ENCODE measurements at regions not wholly inside any gene's neighbourhood (a gene's known extent, or its start where the extent isn't known, plus 50 kb on each side); places are given as distances from the start of the nearest gene placed in this dataset.

DNA sequence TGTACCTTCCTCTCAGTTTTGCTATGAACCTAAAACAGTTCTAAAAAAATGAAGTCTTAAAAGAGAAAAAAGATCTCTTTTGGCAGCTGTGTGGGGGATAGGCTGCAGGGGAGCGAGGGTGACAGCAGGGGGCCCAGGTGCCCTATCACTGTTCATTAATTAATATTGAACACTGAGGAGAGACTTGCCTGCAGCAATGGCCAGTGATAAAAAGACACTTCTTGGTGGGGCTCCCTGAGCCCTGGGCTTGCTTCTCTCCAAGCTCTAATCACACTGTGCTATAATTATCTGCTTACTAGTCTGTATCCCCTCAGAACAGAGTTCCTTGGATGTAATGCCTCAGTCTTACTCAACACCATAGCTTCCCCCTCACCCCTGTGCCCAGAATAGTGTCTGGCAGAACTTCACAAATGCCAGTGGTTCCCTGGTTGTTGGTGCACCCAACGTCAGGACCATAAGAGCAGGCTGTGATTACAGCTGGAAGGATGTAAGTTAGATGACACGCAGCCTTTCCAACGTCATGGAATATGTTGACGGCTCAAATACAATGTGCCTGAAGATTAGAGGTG is 52.0 kb upstream of the IRX6 start:
- H3K4me1 ChIP-seq (replicated peaks in 1 of 2; ENCODE audit: control insufficient read depth in 2 of 2, insufficient read depth in 2 of 2, low read length in 2 of 2): no peaks in the 10 kb centered on the region
- no peak for DNase-seq (ENCODE audit: extremely low read depth in 1 of 4, low spot score in 3 of 4)
- H3K27ac ChIP-seq (ENCODE audit: extremely low read depth, low read depth, low read length): no peak overlapping the region
- 0% methylated on average over 5 of the region's 5 CpGs for WGBS (ENCODE audit: insufficient coverage, low coverage, missing lambda C conversion rate)
- intact Hi-C loops (cut with micrococcal nuclease): no loop called here
- POLR2A ChIA-PET: no interaction called here
- H4K20me1 ChIP-seq (replicated peaks; ENCODE audit: control insufficient read depth, insufficient read depth, low read length): no peaks in the 10 kb centered on the region
- no peak for ATAC-seq
- no peak overlapping the region for H3K4me2 ChIP-seq (ENCODE audit: insufficient read depth, low read length)
- CTCF ChIA-PET (ENCODE audit: low intra/inter-chr PET ratio): no interaction called here
- FAIRE-seq: no peak
- in situ Hi-C loops (cut with MboI): no loop called here
- no peaks in the 10 kb centered on the region for H3K9me3 ChIP-seq (replicated peaks; ENCODE audit: control insufficient read depth, insufficient read depth, low read depth, low read length)
- no peak overlapping the region for H3K9ac ChIP-seq (ENCODE audit: insufficient read depth in 1 of 2, low read depth in 2 of 2, low read length in 2 of 2)
- H3K79me2 ChIP-seq (ENCODE audit: control insufficient read depth, insufficient read depth, low read length): no peaks in the 10 kb centered on the region
- no peak overlapping the region for H3K4me3 ChIP-seq
- no peaks in the 10 kb centered on the region for H3K36me3 ChIP-seq (ENCODE audit: control insufficient read depth, insufficient read depth, low read length)
- H3K27me3 ChIP-seq (ENCODE audit: control insufficient read depth in 2 of 2, insufficient read depth in 2 of 2, low read length in 2 of 2): no peaks in the 10 kb centered on the region; a peak in 2 of 5 replicates
- H3K9me1 ChIP-seq (ENCODE audit: control insufficient read depth, insufficient read depth, low read length): no peaks in the 10 kb centered on the region
- BruUV-seq (replicated peaks): no TSS peak
- H2AFZ ChIP-seq (ENCODE audit: low read depth, low read length): no peak overlapping the region
- TF ChIP-seq, protein P1, sequence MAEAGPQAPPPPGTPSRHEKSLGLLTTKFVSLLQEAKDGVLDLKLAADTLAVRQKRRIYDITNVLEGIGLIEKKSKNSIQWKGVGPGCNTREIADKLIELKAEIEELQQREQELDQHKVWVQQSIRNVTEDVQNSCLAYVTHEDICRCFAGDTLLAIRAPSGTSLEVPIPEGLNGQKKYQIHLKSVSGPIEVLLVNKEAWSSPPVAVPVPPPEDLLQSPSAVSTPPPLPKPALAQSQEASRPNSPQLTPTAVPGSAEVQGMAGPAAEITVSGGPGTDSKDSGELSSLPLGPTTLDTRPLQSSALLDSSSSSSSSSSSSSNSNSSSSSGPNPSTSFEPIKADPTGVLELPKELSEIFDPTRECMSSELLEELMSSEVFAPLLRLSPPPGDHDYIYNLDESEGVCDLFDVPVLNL (CRISPR knock-in tag; IDR thresholded peaks at IDR 0.05; ENCODE audit: low read depth): no peak
- TF ChIP-seq OTX1 (CRISPR knock-in tag; IDR thresholded peaks at IDR 0.05): no peak
- TF ChIP-seq SREBF1 (IDR thresholded peaks at IDR 0.05; ENCODE audit: borderline replicate concordance, low read depth, low read length): no peak
- TF ChIP-seq PHB2 (IDR thresholded peaks at IDR 0.05; ENCODE audit: low read depth): no peak
- TF ChIP-seq, protein P2, sequence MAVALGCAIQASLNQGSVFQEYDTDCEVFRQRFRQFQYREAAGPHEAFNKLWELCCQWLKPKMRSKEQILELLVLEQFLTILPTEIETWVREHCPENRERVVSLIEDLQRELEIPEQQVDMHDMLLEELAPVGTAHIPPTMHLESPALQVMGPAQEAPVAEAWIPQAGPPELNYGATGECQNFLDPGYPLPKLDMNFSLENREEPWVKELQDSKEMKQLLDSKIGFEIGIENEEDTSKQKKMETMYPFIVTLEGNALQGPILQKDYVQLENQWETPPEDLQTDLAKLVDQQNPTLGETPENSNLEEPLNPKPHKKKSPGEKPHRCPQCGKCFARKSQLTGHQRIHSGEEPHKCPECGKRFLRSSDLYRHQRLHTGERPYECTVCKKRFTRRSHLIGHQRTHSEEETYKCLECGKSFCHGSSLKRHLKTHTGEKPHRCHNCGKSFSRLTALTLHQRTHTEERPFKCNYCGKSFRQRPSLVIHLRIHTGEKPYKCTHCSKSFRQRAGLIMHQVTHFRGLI (CRISPR knock-in tag; IDR thresholded peaks at IDR 0.05): no peak
- TF ChIP-seq, protein P3, sequence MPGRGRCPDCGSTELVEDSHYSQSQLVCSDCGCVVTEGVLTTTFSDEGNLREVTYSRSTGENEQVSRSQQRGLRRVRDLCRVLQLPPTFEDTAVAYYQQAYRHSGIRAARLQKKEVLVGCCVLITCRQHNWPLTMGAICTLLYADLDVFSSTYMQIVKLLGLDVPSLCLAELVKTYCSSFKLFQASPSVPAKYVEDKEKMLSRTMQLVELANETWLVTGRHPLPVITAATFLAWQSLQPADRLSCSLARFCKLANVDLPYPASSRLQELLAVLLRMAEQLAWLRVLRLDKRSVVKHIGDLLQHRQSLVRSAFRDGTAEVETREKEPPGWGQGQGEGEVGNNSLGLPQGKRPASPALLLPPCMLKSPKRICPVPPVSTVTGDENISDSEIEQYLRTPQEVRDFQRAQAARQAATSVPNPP (IDR thresholded peaks at IDR 0.05; ENCODE audit: borderline replicate concordance, insufficient read depth, insufficient read length): no peak
- no peak for TF ChIP-seq ARNT (IDR thresholded peaks at IDR 0.05)
- no peak for TF ChIP-seq TCF7 (IDR thresholded peaks at IDR 0.05; ENCODE audit: borderline replicate concordance)
- TF ChIP-seq, protein P4, sequence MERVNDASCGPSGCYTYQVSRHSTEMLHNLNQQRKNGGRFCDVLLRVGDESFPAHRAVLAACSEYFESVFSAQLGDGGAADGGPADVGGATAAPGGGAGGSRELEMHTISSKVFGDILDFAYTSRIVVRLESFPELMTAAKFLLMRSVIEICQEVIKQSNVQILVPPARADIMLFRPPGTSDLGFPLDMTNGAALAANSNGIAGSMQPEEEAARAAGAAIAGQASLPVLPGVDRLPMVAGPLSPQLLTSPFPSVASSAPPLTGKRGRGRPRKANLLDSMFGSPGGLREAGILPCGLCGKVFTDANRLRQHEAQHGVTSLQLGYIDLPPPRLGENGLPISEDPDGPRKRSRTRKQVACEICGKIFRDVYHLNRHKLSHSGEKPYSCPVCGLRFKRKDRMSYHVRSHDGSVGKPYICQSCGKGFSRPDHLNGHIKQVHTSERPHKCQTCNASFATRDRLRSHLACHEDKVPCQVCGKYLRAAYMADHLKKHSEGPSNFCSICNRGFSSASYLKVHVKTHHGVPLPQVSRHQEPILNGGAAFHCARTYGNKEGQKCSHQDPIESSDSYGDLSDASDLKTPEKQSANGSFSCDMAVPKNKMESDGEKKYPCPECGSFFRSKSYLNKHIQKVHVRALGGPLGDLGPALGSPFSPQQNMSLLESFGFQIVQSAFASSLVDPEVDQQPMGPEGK (CRISPR knock-in tag; IDR thresholded peaks at IDR 0.05; ENCODE audit: borderline replicate concordance): no peak
- no peak for TF ChIP-seq KHSRP (IDR thresholded peaks at IDR 0.05)
- no peak for TF ChIP-seq ZNF41 (CRISPR knock-in tag; conservative IDR thresholded peaks at IDR 0.05)
- no peak for TF ChIP-seq SMARCC2 (IDR thresholded peaks at IDR 0.05; ENCODE audit: low read depth)
- TF ChIP-seq NEUROD1 (IDR thresholded peaks at IDR 0.05; ENCODE audit: borderline replicate concordance, low read depth, low read length, partially characterized antibody): no peak
- no peak for TF ChIP-seq DACH1 (IDR thresholded peaks at IDR 0.05; ENCODE audit: partially characterized antibody)
- TF ChIP-seq IFI16 (CRISPR knock-in tag; IDR thresholded peaks at IDR 0.05): no peak
- no peak for TF ChIP-seq SMC3 (conservative IDR thresholded peaks at IDR 0.05; ENCODE audit: insufficient read depth, low read depth, low read length)
- no peak for TF ChIP-seq U2AF1 (optimal IDR thresholded peaks at IDR 0.05; ENCODE audit: low read depth, low read length)
- TF ChIP-seq FOXA3 (CRISPR knock-in tag; conservative IDR thresholded peaks at IDR 0.05 in 1 of 2, IDR thresholded peaks at IDR 0.05 in 1 of 2): no peak

Measured in K562 (cell line).